Cardiac septum (tissue), 1 donor: ENCODE measurements at regions not wholly inside any gene's neighbourhood (a gene's known extent, or its start where the extent isn't known, plus 50 kb on each side); places are given as distances from the start of the nearest gene placed in this dataset.

Source experiments
- DNase-seq: peaks from one replicate; pipeline ENCODE4 v3.0.0-alpha.2; 2020; ENCODE audit warnings: low spot score
- intact Hi-C: fragments of 100-400 bp; cut with DNase I; formaldehyde crosslinking; loops from one replicate; pipeline ENCODE4 v1.14.0; 2022
- donor health status: DM: no; HTN: no; CAD: no.

DNA sequence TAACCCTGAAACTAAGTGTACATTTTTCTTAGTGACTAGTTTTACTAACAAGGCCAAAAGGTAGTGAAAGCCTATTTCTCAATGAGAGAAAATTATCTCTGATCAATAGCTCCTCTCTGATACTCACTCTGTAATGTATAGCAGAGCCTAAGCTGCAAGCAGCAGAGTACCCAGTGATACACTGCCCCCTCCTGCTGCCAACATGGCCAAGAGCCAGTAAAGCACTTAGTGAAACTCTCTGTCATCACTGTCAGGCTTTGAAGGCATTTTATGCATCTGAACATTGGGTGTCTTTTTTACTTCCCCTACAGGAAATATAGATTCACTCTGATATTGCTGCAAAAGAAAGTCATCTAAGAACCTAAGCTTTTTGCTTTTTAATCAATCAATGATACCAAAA, 784.1 kb upstream of the CDH7 start:
- intact Hi-C loops = no loop called here
- no peak for DNase-seq

GRCh38 chr18:64956465-64956864, 794.3 kb upstream of the CDH7 start:
- no peak for DNase-seq
- intact Hi-C loops = no loop called here

DNA sequence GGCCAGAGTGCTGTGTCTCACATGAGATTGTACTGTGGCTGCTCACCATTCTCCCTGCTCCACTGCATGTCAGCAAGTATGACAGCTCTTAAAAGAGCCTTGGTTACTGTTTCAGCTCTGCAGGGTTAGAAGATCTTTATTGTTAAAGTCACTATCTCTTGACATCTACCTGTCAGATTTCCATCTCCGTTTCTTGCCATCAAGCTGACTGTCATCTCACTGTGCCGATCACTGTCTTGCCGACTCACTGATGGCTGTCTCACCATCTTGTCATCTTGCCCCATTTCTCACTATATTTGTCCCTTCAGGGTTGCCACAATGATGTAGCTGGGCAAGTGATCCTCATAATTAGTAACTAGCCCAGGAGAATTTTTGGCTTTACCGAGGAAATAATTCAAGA, 800.9 kb upstream of the CDH7 start:
- DNase-seq = no peak
- intact Hi-C loops = no loop called here

GRCh38 chr18:64936671-64937070, 787.8 kb upstream of the LINC00305 start:
- intact Hi-C loops = no loop called here
- DNase-seq = no peak

- intact Hi-C loops = no loop called here
- no peak for DNase-seq
Observed at GRCh38 chr18:64929036-64929435, 780.1 kb upstream of the LINC00305 start.

DNA sequence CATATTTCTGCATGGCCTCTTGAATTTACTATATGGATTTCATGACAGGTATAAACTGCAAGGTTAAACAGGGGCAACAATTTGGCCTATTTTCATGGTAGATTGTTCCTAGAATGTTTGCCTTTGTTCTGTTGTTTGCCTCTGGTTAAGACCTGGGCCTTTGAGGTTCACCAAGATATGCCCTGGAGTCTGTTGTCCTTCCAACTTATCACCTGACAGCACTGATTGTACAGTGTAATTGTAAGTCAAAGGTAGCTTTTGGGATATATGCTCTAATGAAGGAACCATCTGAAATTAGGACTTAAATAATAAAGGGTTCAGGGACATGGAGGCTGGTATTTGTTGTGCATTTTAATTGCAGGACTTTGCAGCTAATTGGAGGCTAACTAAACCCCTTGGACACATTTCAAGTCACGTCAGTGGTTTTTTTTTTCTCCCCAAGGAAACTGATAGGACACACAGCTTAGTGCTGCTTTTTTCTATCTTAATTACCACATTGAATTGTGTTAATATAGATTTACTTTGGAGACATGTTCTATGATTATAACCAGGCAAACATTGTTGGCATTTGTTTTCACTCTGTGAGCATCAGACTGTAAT, 771.2 kb upstream of the LINC00305 start:
- intact Hi-C loops = no loop called here
- DNase-seq = no peak

GRCh38 chr18:64918851-64919250, 770.0 kb upstream of the LINC00305 start:
- DNase-seq = no peak
- intact Hi-C loops = no loop called here

DNA sequence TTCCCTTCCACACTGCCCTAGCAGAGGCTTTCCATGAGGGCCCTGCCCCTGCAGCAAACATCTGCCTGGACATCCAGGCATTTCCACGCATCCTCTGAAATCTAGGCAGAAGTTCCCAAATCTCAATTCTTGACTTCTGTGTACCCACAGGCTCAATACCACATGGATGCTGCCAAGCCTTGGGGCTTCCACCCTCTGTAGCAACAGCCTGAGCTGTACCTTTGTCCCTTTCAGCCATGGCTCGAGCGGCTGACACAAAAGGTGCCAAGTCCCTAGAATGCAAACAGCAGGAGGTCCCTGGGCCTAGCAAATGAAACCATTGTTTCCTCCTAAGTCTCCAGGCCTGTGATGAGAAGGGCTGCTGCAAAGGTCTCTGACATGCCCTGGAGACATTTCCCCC, 744.5 kb upstream of the LINC00305 start:
- intact Hi-C loops = no loop called here
- peak; percentile 74 for DNase-seq

GRCh38 chr18:64888956-64889355, 740.1 kb upstream of the LINC00305 start:
- DNase-seq = no peak
- intact Hi-C loops = no loop called here

- intact Hi-C loops = no loop called here
- no peak for DNase-seq
Observed at GRCh38 chr18:64886995-64887394, 738.1 kb upstream of the LINC00305 start.

DNA sequence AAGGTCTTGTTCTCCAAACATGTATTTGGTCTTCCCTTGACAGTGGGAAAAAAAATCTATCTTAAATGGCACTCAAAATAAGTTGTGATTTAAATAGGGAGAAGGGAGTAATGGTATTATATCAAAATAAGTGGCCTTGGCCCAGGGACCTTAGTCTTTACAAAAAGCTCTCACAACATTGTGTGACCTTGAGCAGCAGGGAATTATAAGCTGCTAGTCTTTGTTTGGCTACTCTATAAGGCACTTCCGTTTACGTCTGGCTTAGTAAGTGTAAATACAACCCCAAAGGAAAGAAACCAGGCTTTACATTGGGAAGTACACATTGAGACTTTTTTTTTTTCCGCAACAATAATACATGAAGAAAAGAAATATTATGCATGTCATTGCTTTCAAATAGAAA, 734.0 kb upstream of the LINC00305 start:
- intact Hi-C loops = no loop called here
- no peak for DNase-seq

DNA sequence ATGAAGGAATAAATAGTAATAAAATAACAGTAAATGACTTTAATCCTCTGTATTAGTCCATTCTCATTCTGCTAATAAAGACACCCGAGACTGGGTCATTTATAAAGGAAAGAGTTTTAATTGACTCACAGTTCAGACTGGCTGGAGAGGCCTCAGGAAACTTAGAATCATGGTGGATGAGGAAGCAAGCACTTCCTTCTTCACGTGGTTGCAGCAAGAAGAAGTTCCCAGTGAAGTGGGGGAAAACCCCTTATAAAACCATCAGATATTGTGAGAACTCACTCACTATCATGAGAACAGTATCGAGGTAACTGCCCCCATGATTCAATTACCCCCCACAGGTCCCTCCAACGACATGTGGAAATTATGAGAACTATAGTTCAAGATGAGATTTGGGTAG, 727.9 kb upstream of the LINC00305 start:
- intact Hi-C loops = no loop called here
- no peak for DNase-seq

GRCh38 chr18:64872710-64873458, 724.0 kb upstream of the LINC00305 start:
- DNase-seq = no peak
- intact Hi-C loops = no loop called here

DNA sequence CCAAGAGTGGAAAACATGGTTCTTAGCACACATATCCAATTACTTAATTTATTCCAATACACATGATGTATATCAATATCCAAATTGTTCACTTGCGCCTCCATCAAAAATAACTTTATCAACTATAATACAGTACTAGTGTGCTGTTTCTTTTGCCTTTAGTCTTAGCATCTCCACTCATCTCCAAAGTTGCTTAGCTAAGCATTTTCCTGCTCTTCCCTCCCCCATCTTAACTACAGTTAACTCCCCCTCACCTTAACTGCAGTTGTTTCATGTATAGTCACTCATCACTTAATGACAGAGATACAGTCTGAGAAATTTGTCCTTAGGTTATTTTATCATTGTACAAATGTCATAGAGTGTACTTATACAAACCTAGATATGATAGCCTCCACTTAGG, 705.2 kb upstream of the LINC00305 start:
- intact Hi-C loops = no loop called here
- no peak for DNase-seq

DNA sequence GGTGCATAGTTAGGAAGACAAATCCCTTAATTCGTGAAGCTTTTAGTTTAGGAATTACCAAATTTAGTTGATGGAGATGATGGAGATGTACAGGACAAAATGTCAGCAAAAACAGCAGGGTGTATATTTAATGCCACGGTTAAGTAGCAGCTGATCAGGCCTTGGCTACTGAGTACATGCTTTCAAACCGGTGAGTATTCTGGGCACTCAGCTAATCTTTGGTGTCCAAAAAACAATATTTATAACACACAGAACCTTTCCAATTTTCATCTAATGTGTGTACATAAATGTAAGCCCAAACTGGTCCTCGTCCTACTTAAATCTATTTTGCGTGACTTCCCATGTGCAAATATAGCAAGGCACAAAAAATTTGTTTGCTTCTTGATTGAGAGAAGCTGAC, 703.4 kb upstream of the LINC00305 start:
- intact Hi-C loops = no loop called here
- no peak for DNase-seq

GRCh38 chr18:64851726-64852125, 702.8 kb upstream of the LINC00305 start:
- intact Hi-C loops = no loop called here
- DNase-seq = no peak

- intact Hi-C loops = no loop called here
- DNase-seq = no peak
Observed at GRCh38 chr18:64850791-64851190, 701.9 kb upstream of the LINC00305 start.

DNA sequence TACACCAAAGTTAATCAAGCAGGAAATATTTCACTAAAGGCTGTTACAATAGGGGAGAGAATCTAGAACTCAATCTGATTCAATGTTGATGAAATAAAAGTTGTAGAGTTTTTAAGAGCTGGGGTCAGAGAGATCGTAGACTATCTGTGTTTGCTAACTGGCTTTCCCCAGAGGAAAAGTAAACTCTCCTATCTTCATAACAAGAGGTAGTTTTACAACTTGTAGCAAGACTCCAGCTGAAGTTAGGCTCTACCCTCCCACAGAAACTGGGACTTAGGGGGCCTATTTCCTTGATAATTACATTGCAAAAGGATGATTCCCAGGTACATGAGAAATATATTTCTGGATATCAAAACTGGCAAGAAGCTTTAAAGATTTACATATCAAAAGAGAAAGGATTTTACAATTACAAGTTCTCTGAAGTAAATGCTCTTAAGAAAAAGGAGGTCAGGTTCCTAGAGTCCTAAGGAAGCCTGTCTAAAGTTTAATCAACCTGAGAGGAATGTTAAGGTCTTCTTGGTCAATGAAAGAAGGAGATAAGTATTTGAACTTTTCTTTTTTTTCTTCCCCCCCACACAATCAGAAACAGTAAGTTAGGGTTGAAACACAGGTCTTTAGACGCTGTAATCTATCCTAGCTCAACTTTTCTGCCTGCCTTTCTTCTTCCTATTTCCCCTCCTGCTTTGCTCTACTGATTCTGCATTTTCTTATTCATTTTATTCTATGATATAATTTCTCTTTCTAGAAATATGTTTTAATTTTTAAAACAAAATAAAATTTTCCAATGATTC, 692.2 kb upstream of the LINC00305 start:
- intact Hi-C loops = no loop called here
- no peak for DNase-seq

- intact Hi-C loops = no loop called here
- no peak for DNase-seq
Observed at GRCh38 chr18:64810354-64810753, 661.5 kb upstream of the LINC00305 start.

DNA sequence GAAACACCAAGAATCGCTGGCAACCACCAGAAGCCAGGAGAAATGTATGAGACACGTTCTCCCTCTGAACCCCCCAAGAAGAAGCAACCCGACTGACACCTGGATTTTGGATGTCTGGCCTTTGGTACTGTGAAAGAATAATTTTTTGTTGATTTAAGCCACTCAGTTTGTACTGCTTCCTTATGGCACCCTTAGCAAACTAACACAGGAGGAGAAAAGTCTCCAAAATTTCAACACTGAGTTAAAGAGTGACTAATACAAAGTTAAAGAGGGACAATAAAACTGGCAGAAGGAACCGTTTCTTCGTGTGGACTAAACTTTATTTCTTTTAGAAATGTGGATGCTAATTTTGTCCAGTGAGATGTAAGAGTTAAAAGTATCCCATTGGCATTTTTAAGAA, 660.9 kb upstream of the LINC00305 start:
- DNase-seq = no peak
- intact Hi-C loops = no loop called here

DNA sequence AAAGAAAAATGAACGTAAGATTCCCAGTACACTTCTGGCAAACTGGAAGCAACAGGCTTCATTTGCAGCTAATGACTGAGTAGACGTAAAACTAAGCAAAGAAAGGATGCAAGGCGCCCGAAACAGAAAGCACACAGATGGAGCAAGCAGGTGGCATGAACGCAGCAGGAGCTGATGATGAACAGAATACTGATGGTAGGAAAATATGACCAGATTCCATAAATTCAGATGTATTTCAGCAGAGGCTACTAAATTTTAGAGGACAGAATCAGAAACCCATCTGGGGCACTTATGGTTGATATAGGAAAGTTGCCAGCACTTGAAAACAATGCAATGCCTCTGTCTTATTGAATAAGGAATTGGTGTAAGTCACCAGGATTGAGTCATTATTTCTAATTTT, 658.7 kb upstream of the LINC00305 start:
- intact Hi-C loops = no loop called here
- no peak for DNase-seq
